Osteocyte (in vitro differentiated cells): ENCODE measurements at regions not wholly inside any gene's neighbourhood (a gene's known extent, or its start where the extent isn't known, plus 50 kb on each side); places are given as distances from the start of the nearest gene placed in this dataset.

ENCODE experiments used
- DNase-seq: peaks from one replicate; pipeline ENCODE4 v3.0.0; 2021; ENCODE audit warnings: mixed read lengths; ENCODE audit not compliant: unreplicated experiment; ENCODE audit errors: extremely low spot score
- H3K27ac Mint-ChIP-seq: one replicate; pipeline ENCODE4 v1.8.0; 2021; ENCODE audit warnings: mild to moderate bottlenecking, mixed read lengths; ENCODE audit not compliant: unreplicated experiment
- H3K27me3 Mint-ChIP-seq: one replicate; pipeline ENCODE4 v1.8.0; 2021; ENCODE audit warnings: mixed read lengths; ENCODE audit not compliant: unreplicated experiment
- H3K36me3 Mint-ChIP-seq: one replicate; pipeline ENCODE4 v1.8.0; 2021; ENCODE audit warnings: mixed read lengths; ENCODE audit not compliant: unreplicated experiment
- H3K4me1 Mint-ChIP-seq: one replicate; pipeline ENCODE4 v1.8.0; 2021; ENCODE audit warnings: mixed read lengths; ENCODE audit not compliant: unreplicated experiment
- H3K4me3 Mint-ChIP-seq: one replicate; pipeline ENCODE4 v1.8.0; 2021; ENCODE audit warnings: mild to moderate bottlenecking, moderate library complexity, mixed read lengths; ENCODE audit not compliant: unreplicated experiment
- H3K9me3 Mint-ChIP-seq: one replicate; pipeline ENCODE4 v1.8.0; 2021; ENCODE audit warnings: mixed read lengths; ENCODE audit not compliant: unreplicated experiment
- CTCF ChIP-seq: fragments of 200-600 bp; sonication (generic); IDR thresholded peaks from 2 replicates; pipeline ENCODE4 v1.5.0; 2021; ENCODE audit warnings: antibody characterized with exemption, mild to moderate bottlenecking, moderate library complexity

GRCh38 chr7:81514546-81514945 is 255.3 kb downstream of the HGF start:
- H3K4me1 Mint-ChIP-seq = no peaks in the 10 kb centered on the region
- H3K9me3 Mint-ChIP-seq = peaks cover 19% of the 10 kb centered on the region
- no peak overlapping the region for H3K27ac Mint-ChIP-seq
- TF ChIP-seq CTCF = no peak
- no peak for DNase-seq
- H3K27me3 Mint-ChIP-seq = no peaks in the 10 kb centered on the region
- no peak overlapping the region for H3K4me3 Mint-ChIP-seq
- H3K36me3 Mint-ChIP-seq = peaks cover 4% of the 10 kb centered on the region

GRCh38 chr7:81510122-81510521 is 259.7 kb downstream of the HGF start:
- Mint-ChIP-seq H3K36me3 (peaks cover 7% of the 10 kb centered on the region), H3K27me3 (no peaks in the 10 kb centered on the region), H3K27ac (no peak overlapping the region), H3K4me3 (no peak overlapping the region), H3K4me1 (peaks cover 9% of the 10 kb centered on the region), H3K9me3 (peaks cover 31% of the 10 kb centered on the region)
- DNase-seq = no peak
- no peak for TF ChIP-seq CTCF

GRCh38 chr7:81507221-81507620 is 262.6 kb downstream of the HGF start:
- Mint-ChIP-seq H3K27ac (no peak overlapping the region), H3K9me3 (peaks cover 23% of the 10 kb centered on the region), H3K4me1 (peaks cover 12% of the 10 kb centered on the region), H3K27me3 (no peaks in the 10 kb centered on the region), H3K36me3 (peaks cover 7% of the 10 kb centered on the region), H3K4me3 (no peak overlapping the region)
- no peak for DNase-seq
- no peak for TF ChIP-seq CTCF

GRCh38 chr7:81506609-81507008 is 263.2 kb downstream of the HGF start:
- Mint-ChIP-seq H3K9me3 (peaks cover 17% of the 10 kb centered on the region), H3K27me3 (no peaks in the 10 kb centered on the region), H3K27ac (no peak overlapping the region), H3K36me3 (peaks cover 8% of the 10 kb centered on the region), H3K4me1 (peaks cover 16% of the 10 kb centered on the region), H3K4me3 (no peak overlapping the region)
- DNase-seq = no peak
- no peak for TF ChIP-seq CTCF

- Mint-ChIP-seq H3K4me1 (peaks cover 38% of the 10 kb centered on the region), H3K27me3 (no peaks in the 10 kb centered on the region), H3K4me3 (no peak overlapping the region), H3K36me3 (peaks cover 8% of the 10 kb centered on the region), H3K9me3 (peaks cover 10% of the 10 kb centered on the region), H3K27ac (no peak overlapping the region)
- no peak for DNase-seq
- no peak for TF ChIP-seq CTCF
Observed at GRCh38 chr7:81503771-81504170, 266.1 kb downstream of the HGF start.
